IMR-90 (cell line): ENCODE measurements at regions not wholly inside any gene's neighbourhood (a gene's known extent, or its start where the extent isn't known, plus 50 kb on each side); places are given as distances from the start of the nearest gene placed in this dataset.

Source experiments
- ATAC-seq: fragments of 200-7000 bp; cut with Tn5 transposase; 2 replicates; pipeline ENCODE4 v1.9.1; 2020; ENCODE audit warnings: low read depth, mild to moderate bottlenecking, moderate library complexity
- BruUV-seq: library from RNA; stranded (reverse); fragments of 400-500 nt; replicated peaks from 2 replicates; lab custom pipeline; 2021; lab: Mats Ljungman, UMichigan
- CTCF ChIA-PET: fragments of 300-600 bp; formaldehyde crosslinking; extraction: SDS; loops from one replicate; lab custom pipeline; 2021; ENCODE audit warnings: antibody characterized with exemption; lab: Yijun Ruan, JAX
- POLR2A ChIA-PET: fragments of 300-600 bp; sonication (Branson Sonifier 250); formaldehyde crosslinking; loops from one replicate; lab custom pipeline; 2022; ENCODE audit warnings: antibody characterized with exemption; ENCODE audit not compliant: unreplicated experiment; lab: Charles Lee
- DNase-seq: peaks from one replicate; pipeline ENCODE4 v3.0.0; 2013
- H2AFZ ChIP-seq: replicated peaks from 2 replicates; pipeline ENCODE3; 2013; ENCODE audit warnings: low read length, mild to moderate bottlenecking; ENCODE audit not compliant: poor library complexity
- H2AK5ac ChIP-seq: 2 replicates; pipeline ENCODE4 v1.6.1; 2013; ENCODE audit warnings: low read depth, low read length, inconsistent platforms
- H2AK9ac ChIP-seq: replicated peaks from 2 replicates; pipeline ENCODE3; 2013; ENCODE audit warnings: mild to moderate bottlenecking, low read depth, low read length, moderate library complexity; ENCODE audit not compliant: poor library complexity
- H2BK120ac ChIP-seq: 2 replicates; pipeline ENCODE4 v1.6.1; 2013; ENCODE audit warnings: low read depth, low read length, inconsistent platforms
- H2BK15ac ChIP-seq: 3 replicates; pipeline ENCODE4 v1.6.1; 2013; ENCODE audit warnings: low read depth, low read length, inconsistent platforms
- H2BK20ac ChIP-seq: 2 replicates; pipeline ENCODE4 v1.6.1; 2013; ENCODE audit warnings: low read depth, mild to moderate bottlenecking, inconsistent platforms, low read length, moderate library complexity
- H2BK5ac ChIP-seq: 2 replicates; pipeline ENCODE4 v1.6.1; 2013; ENCODE audit warnings: mild to moderate bottlenecking, low read depth, low read length, inconsistent platforms; ENCODE audit not compliant: poor library complexity, severe bottlenecking
- H3K14ac ChIP-seq: replicated peaks from 2 replicates; pipeline ENCODE4 v1.6.1; 2013; ENCODE audit warnings: low read depth, low read length, inconsistent platforms
- H3K18ac ChIP-seq: 2 replicates; pipeline ENCODE4 v1.6.1; 2013; ENCODE audit warnings: low read depth, low read length, control low read depth
- H3K23ac ChIP-seq: 2 replicates; pipeline ENCODE4 v1.6.1; 2013; ENCODE audit warnings: low read depth, low read length, inconsistent platforms
- H3K27ac ChIP-seq: 2 replicates; pipeline ENCODE4 v1.5.1; 2013; ENCODE audit warnings: mild to moderate bottlenecking, control low read depth, low read length; ENCODE audit not compliant: insufficient read depth
- H3K27me3 ChIP-seq: 2 replicates; pipeline ENCODE4 v1.6.1; 2013; ENCODE audit warnings: low read length; ENCODE audit not compliant: control insufficient read depth, insufficient read depth
- H3K36me3 ChIP-seq: 2 replicates; pipeline ENCODE4 v1.6.1; 2013; ENCODE audit warnings: low read length, mixed read lengths; ENCODE audit not compliant: control insufficient read depth, insufficient read depth
- H3K4ac ChIP-seq: 2 replicates; pipeline ENCODE4 v1.6.1; 2013; ENCODE audit warnings: low read depth, low read length, inconsistent platforms
- H3K4me1 ChIP-seq: 2 replicates; pipeline ENCODE4 v1.6.1; 2013; ENCODE audit warnings: low read length, mixed read lengths; ENCODE audit not compliant: control insufficient read depth, insufficient read depth
- H3K4me2 ChIP-seq: 2 replicates; pipeline ENCODE4 v1.6.1; 2013; ENCODE audit warnings: low read depth, mild to moderate bottlenecking, control low read depth, low read length, moderate library complexity
- H3K4me3 ChIP-seq: 2 replicates; pipeline ENCODE4 v1.5.1; 2013; ENCODE audit warnings: low read depth, mild to moderate bottlenecking, control low read depth, low read length, moderate library complexity; ENCODE audit not compliant: insufficient read depth
- H3K56ac ChIP-seq: 2 replicates; pipeline ENCODE4 v1.6.1; 2013; ENCODE audit warnings: low read length, inconsistent platforms; ENCODE audit not compliant: insufficient read depth; ENCODE audit errors: extremely low read depth
- H3K79me1 ChIP-seq, 2 experiments: 2 replicates each; pipeline ENCODE4 v1.6.1; 2013; ENCODE audit warnings: low read length in 2 of 2, inconsistent platforms in 1 of 2, low read depth in 1 of 2
- H3K9ac ChIP-seq: 2 replicates; pipeline ENCODE4 v1.6.1; 2013; ENCODE audit warnings: low read depth, low read length, control low read depth
- H3K9me1 ChIP-seq: 2 replicates; pipeline ENCODE4 v1.6.1; 2013; ENCODE audit warnings: low read length, inconsistent platforms; ENCODE audit not compliant: insufficient read depth
- H3K9me3 ChIP-seq: 2 replicates; pipeline ENCODE4 v1.6.1; 2013; ENCODE audit warnings: low read length; ENCODE audit not compliant: control insufficient read depth, insufficient read depth
- H4K20me1 ChIP-seq: 2 replicates; pipeline ENCODE4 v1.6.1; 2013; ENCODE audit warnings: low read length, inconsistent platforms; ENCODE audit not compliant: insufficient read depth
- H4K5ac ChIP-seq: 2 replicates; pipeline ENCODE4 v1.6.1; 2013; ENCODE audit warnings: mild to moderate bottlenecking, low read depth, low read length, control low read depth
- H4K8ac ChIP-seq, 2 experiments: 2 replicates each; pipeline ENCODE4 v1.6.1; 2013; ENCODE audit warnings: low read depth in 2 of 2, low read length in 2 of 2, control low read depth in 1 of 2, inconsistent platforms in 1 of 2
- H4K91ac ChIP-seq: 2 replicates; pipeline ENCODE4 v1.6.1; 2013; ENCODE audit warnings: low read depth, low read length, inconsistent platforms; ENCODE audit not compliant: insufficient read depth
- BHLHE40 ChIP-seq: fragments of 150-350 bp; IDR thresholded peaks from 2 replicates; pipeline ENCODE4 v1.6.1; 2016; ENCODE audit warnings: mild to moderate bottlenecking, low read depth, low read length
- CEBPB ChIP-seq: IDR thresholded peaks from 2 replicates; pipeline ENCODE4 v1.6.1; 2012; ENCODE audit warnings: low read depth, low read length, improper control_type of control experiment
- MAFK ChIP-seq: IDR thresholded peaks from 2 replicates; pipeline ENCODE4 v1.6.1; 2012; ENCODE audit warnings: low read depth, low read length, improper control_type of control experiment
- POLR2A ChIP-seq: IDR thresholded peaks from 2 replicates; pipeline ENCODE4 v1.6.1; 2012; ENCODE audit warnings: mild to moderate bottlenecking, low read depth, low read length
- RCOR1 ChIP-seq: IDR thresholded peaks from 2 replicates; pipeline ENCODE4 v1.6.1; 2012; ENCODE audit warnings: mild to moderate bottlenecking, low read length, improper control_type of control experiment; ENCODE audit not compliant: insufficient replicate concordance
- SMC3 ChIP-seq: fragments of 150-350 bp; IDR thresholded peaks from 2 replicates; pipeline ENCODE4 v1.6.1; 2016; ENCODE audit warnings: low read depth, mild to moderate bottlenecking, antibody characterized with exemption, low read length, moderate library complexity
- WGBS, 2 experiments: methylation state at CpG; one replicate each; pipeline versions ENCODE4 v1.1.5 to v1.1.7; 2013; ENCODE audit warnings: missing lambda C conversion rate in 2 of 2; ENCODE audit not compliant: insufficient read length in 1 of 2; ENCODE audit errors: extremely low coverage in 2 of 2; 5-methylcytosine and 5-hydroxymethylcytosine counted together
- dilution Hi-C: fragments of 300-500 bp; cut with HindIII; formaldehyde crosslinking; loops from one replicate; pipeline ENCODE4 v1.14.3; 2018; ENCODE audit warnings: low sequenced_read_pairs; ENCODE audit not compliant: unreplicated experiment
- in situ Hi-C: fragments of 300-500 bp; cut with MboI; formaldehyde crosslinking; loops from 3 replicates; pipeline ENCODE4 v1.14.3; 2019; ENCODE audit warnings: low sequenced_read_pairs, inconsistent platforms, mixed read lengths
- intact Hi-C: fragments of 100-400 bp; cut with micrococcal nuclease; formaldehyde crosslinking; loops from 2 replicates; pipeline ENCODE4 v1.10.0; 2022
- TF ChIP-seq, protein P1 (sequence below): fragments of 150-350 bp; IDR thresholded peaks from 2 replicates; pipeline ENCODE4 v1.6.1; 2016; ENCODE audit warnings: low read depth, mild to moderate bottlenecking, low read length, moderate library complexity, borderline replicate concordance
- TF ChIP-seq, protein P2 (sequence below): conservative IDR thresholded peaks from 2 replicates; pipeline ENCODE4 v1.5.1; 2012; ENCODE audit warnings: mild to moderate bottlenecking, low read depth, low read length, improper control_type of control experiment

DNA sequence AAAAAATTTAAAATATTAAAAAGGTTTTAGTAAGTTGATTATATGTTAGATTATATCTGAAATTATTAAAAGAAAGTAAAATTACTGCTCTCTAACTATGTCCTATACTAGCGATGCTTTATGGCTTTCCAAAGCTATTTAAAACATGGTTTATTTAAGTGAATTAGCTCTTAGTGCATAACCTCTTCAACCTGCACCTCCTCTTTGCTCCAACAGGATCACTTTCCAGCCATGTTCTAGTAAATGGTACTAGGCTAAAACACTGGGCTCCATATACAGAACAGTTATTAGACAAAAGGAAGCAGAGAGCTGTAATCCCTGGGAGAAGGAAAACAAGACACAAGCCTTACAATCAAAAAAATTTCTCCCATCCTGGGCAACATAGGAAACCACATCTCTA is 314.9 kb upstream of the ECI2 start:
- no peak overlapping the region for H2BK15ac ChIP-seq
- no peak overlapping the region for H4K5ac ChIP-seq
- peaks cover 5% of the 10 kb centered on the region for H3K4me1 ChIP-seq
- no peaks in the 10 kb centered on the region for H3K79me1 ChIP-seq
- peaks cover 3% of the 10 kb centered on the region for H3K9me3 ChIP-seq
- peaks cover 3% of the 10 kb centered on the region; the same call in 1 of the 2 replicates for H3K9me1 ChIP-seq
- no peak overlapping the region for H3K27ac ChIP-seq
- H3K4me2 ChIP-seq: no peak overlapping the region
- no peak for DNase-seq
- no peaks in the 10 kb centered on the region for H4K20me1 ChIP-seq
- no peaks in the 10 kb centered on the region for H3K27me3 ChIP-seq
- no peak overlapping the region for H2AFZ ChIP-seq
- no peak overlapping the region for H3K4ac ChIP-seq
- H4K91ac ChIP-seq: no peak overlapping the region
- H3K56ac ChIP-seq: no peak overlapping the region
- intact Hi-C loops: no loop called here
- no CpG with 5 or more reads among the region's 1 CpG for WGBS, 2 experiments
- BruUV-seq: no TSS peak
- H2BK120ac ChIP-seq: no peak overlapping the region
- H3K23ac ChIP-seq: no peak overlapping the region
- dilution Hi-C loops: no loop called here
- ChIA-PET POLR2A (no interaction called here), CTCF (no interaction called here)
- no peak overlapping the region for H2AK9ac ChIP-seq
- no peaks in the 10 kb centered on the region for H3K36me3 ChIP-seq
- no peak overlapping the region for H2BK5ac ChIP-seq
- H3K4me3 ChIP-seq: no peak overlapping the region
- TF ChIP-seq POLR2A (no peak), BHLHE40 (no peak), SMC3 (no peak), RCOR1 (no peak), MAFK (no peak), CEBPB (no peak)
- TF ChIP-seq, protein P1, sequence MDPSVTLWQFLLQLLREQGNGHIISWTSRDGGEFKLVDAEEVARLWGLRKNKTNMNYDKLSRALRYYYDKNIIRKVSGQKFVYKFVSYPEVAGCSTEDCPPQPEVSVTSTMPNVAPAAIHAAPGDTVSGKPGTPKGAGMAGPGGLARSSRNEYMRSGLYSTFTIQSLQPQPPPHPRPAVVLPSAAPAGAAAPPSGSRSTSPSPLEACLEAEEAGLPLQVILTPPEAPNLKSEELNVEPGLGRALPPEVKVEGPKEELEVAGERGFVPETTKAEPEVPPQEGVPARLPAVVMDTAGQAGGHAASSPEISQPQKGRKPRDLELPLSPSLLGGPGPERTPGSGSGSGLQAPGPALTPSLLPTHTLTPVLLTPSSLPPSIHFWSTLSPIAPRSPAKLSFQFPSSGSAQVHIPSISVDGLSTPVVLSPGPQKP: no peak
- TF ChIP-seq, protein P2, sequence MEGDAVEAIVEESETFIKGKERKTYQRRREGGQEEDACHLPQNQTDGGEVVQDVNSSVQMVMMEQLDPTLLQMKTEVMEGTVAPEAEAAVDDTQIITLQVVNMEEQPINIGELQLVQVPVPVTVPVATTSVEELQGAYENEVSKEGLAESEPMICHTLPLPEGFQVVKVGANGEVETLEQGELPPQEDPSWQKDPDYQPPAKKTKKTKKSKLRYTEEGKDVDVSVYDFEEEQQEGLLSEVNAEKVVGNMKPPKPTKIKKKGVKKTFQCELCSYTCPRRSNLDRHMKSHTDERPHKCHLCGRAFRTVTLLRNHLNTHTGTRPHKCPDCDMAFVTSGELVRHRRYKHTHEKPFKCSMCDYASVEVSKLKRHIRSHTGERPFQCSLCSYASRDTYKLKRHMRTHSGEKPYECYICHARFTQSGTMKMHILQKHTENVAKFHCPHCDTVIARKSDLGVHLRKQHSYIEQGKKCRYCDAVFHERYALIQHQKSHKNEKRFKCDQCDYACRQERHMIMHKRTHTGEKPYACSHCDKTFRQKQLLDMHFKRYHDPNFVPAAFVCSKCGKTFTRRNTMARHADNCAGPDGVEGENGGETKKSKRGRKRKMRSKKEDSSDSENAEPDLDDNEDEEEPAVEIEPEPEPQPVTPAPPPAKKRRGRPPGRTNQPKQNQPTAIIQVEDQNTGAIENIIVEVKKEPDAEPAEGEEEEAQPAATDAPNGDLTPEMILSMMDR: no peak
- ATAC-seq: no peak
- H2BK20ac ChIP-seq: no peak overlapping the region
- no peak overlapping the region for H3K9ac ChIP-seq
- H3K14ac ChIP-seq: no peak overlapping the region
- no peak overlapping the region for H3K18ac ChIP-seq
- no peak overlapping the region for H2AK5ac ChIP-seq
- no peak overlapping the region for H4K8ac ChIP-seq
- in situ Hi-C loops: no loop called here
